Neutrophil (primary cell): ENCODE measurements at regions not wholly inside any gene's neighbourhood (a gene's known extent, or its start where the extent isn't known, plus 50 kb on each side); places are given as distances from the start of the nearest gene placed in this dataset.

ENCODE experiments used
- H3K27ac ChIP-seq: fragments of 200-600 bp; sonication (generic); 2 replicates; pipeline ENCODE4 v1.5.1; 2016; ENCODE audit warnings: mild to moderate bottlenecking, moderate library complexity
- H3K27me3 ChIP-seq: fragments of 200-600 bp; sonication (generic); 2 replicates; pipeline ENCODE4 v1.6.0; 2016; ENCODE audit warnings: mild to moderate bottlenecking
- H3K36me3 ChIP-seq: fragments of 200-600 bp; sonication (generic); 2 replicates; pipeline ENCODE4 v1.5.1; 2017
- H3K4me1 ChIP-seq, 2 experiments: fragments of 200-600 bp in 1 of 2; sonication (generic) in 1 of 2; 1 replicate in 1 of 2; 2 replicates in 1 of 2; pipeline versions ENCODE4 v1.5.1 to v1.6.1; 2013 to 2016; ENCODE audit warnings: low read depth in 1 of 2, low read length in 1 of 2, mild to moderate bottlenecking in 1 of 2, moderate library complexity in 1 of 2; ENCODE audit not compliant: control insufficient read depth in 1 of 2, insufficient read depth in 1 of 2
- H3K4me3 ChIP-seq, 2 experiments: fragments of 200-600 bp in 1 of 2; sonication (generic) in 1 of 2; 1 replicate in 1 of 2; 2 replicates in 1 of 2; pipeline ENCODE4 v1.5.1; 2013 to 2016; ENCODE audit warnings: low read depth in 1 of 2, low read length in 1 of 2, mild to moderate bottlenecking in 1 of 2, moderate library complexity in 1 of 2
- H3K9me3 ChIP-seq: fragments of 200-600 bp; sonication (generic); 2 replicates; pipeline ENCODE4 v1.5.1; 2016
- TF ChIP-seq, protein P1 (sequence below): fragments of 200-600 bp; sonication (generic); IDR thresholded peaks from 2 replicates; pipeline ENCODE4 v1.5.1; 2016; ENCODE audit warnings: antibody characterized with exemption

DNA sequence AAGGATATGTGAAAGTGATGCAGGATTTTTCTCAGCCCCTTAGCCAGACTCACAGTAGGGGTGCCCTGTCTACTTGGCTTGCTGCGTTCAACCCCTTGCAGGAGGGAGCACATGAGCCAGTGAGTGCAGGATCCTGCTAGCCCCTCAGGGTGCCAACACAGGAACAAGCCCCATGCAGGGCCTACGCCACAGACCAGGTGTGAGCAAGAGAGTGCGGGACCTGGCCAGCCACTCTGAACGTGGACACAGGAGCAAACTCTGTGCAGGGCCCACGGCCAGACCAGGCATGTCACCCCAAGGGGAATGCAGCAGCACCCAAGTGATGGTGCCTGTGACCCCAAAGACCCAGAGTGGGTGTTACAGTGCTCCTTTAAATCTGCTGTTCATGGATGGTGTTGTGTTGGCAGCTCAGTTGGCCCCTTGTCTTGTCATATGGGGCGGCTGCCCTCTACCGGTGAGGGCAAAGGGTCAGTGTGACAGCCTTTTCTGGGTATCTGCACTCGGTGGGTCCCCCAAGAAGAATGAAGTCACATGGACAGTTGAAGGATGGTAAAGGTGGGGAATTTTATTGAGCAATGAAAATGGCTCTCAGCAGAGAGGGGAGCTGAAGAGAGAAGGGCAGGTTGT, 188.4 kb upstream of the MAOA start:
- TF ChIP-seq, protein P1, sequence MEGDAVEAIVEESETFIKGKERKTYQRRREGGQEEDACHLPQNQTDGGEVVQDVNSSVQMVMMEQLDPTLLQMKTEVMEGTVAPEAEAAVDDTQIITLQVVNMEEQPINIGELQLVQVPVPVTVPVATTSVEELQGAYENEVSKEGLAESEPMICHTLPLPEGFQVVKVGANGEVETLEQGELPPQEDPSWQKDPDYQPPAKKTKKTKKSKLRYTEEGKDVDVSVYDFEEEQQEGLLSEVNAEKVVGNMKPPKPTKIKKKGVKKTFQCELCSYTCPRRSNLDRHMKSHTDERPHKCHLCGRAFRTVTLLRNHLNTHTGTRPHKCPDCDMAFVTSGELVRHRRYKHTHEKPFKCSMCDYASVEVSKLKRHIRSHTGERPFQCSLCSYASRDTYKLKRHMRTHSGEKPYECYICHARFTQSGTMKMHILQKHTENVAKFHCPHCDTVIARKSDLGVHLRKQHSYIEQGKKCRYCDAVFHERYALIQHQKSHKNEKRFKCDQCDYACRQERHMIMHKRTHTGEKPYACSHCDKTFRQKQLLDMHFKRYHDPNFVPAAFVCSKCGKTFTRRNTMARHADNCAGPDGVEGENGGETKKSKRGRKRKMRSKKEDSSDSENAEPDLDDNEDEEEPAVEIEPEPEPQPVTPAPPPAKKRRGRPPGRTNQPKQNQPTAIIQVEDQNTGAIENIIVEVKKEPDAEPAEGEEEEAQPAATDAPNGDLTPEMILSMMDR, result no peak
- no peak overlapping the region for H3K4me3 ChIP-seq
- no peaks in the 10 kb centered on the region for H3K36me3 ChIP-seq
- H3K27ac ChIP-seq, result no peak overlapping the region
- no peaks in the 10 kb centered on the region for H3K27me3 ChIP-seq
- no peaks in the 10 kb centered on the region for H3K9me3 ChIP-seq
- H3K4me1 ChIP-seq, result no peaks in the 10 kb centered on the region

DNA sequence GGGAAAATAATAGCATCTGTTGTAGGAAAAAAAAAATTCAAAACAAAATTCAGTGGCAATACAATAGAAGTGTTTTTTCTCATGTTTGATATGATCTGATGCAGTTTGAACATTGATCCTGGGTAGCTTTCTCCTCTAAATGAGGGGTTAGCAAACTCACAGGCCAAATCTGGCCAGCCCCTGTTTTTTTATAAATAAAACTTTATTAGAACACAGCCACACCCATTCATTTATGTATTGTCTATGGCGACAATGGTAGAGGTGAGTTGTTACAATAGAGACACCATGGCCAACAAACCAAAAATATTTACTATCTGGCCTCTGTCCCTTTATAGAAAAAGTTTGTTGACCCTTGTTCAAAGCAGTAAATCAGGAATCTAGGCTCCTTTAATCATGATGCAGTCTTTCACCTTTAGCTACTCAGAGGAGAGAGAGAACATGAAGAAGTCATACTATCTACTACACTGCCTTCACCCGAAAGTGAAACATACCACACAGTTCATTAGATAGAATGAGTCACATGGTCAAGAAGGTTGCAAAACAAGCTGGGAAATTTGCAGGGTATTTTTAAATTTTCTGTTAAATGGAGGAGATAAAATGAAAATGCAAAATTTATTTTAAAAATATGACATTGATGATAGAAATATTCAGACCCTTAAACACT, 186.6 kb upstream of the MAOA start:
- Histone ChIP-seq H3K27me3 (no peaks in the 10 kb centered on the region), H3K36me3 (no peaks in the 10 kb centered on the region), H3K4me1 (no peaks in the 10 kb centered on the region), H3K9me3 (no peaks in the 10 kb centered on the region), H3K4me3 (no peak overlapping the region), H3K27ac (no peak overlapping the region)
- TF ChIP-seq, protein P1, result no peak

DNA sequence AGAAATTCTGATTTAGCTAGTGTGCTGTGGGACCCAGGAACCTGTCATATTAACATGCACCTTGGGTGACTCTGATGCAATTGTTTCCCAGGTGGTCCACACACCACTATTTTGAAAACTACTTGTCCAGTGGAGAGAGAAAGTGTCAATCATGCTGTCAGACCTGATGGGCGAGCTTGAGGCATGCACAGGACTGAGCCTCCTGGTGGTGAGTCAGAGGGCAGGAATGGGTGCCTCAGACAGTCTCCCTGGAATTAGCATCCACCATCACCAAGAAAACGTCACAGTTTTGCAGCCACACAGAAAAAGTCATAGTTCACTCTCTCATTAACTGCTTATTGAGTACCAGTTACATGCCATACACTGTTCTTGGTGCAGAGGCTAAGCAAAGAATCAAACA, 181.8 kb upstream of the MAOA start:
- TF ChIP-seq, protein P1, result no peak
- no peak overlapping the region for H3K27ac ChIP-seq
- H3K9me3 ChIP-seq, result no peaks in the 10 kb centered on the region

DNA sequence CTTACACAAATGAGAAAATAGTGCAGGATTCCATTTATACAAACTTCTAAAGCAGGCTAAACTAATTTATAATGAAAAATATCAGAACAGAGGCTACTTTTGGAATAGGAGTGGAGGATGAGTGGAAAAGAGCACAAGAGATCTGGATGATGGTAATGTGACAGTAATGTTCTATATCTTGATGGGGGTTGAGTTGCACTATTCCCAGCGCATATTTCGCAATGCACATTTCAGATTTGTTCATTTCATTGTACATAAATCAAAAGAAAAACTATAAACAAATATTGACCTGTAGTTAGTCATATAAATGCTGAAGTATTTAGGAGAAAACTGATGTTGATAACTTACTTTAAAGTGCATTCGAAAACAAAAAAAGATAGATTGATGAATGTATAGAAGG, 177.0 kb upstream of the MAOA start:
- H3K27me3 ChIP-seq, result no peaks in the 10 kb centered on the region
- H3K9me3 ChIP-seq, result no peaks in the 10 kb centered on the region
- H3K36me3 ChIP-seq, result no peaks in the 10 kb centered on the region
- TF ChIP-seq, protein P1, result no peak
- H3K27ac ChIP-seq, result no peak overlapping the region
- H3K4me3 ChIP-seq, result no peak overlapping the region
- H3K4me1 ChIP-seq, result no peaks in the 10 kb centered on the region

More for the DNA sequence above, 181.8 kb upstream of the MAOA start:
- H3K36me3 ChIP-seq, result no peaks in the 10 kb centered on the region
- no peak overlapping the region for H3K4me3 ChIP-seq
- no peaks in the 10 kb centered on the region for H3K4me1 ChIP-seq
- no peaks in the 10 kb centered on the region for H3K27me3 ChIP-seq

DNA sequence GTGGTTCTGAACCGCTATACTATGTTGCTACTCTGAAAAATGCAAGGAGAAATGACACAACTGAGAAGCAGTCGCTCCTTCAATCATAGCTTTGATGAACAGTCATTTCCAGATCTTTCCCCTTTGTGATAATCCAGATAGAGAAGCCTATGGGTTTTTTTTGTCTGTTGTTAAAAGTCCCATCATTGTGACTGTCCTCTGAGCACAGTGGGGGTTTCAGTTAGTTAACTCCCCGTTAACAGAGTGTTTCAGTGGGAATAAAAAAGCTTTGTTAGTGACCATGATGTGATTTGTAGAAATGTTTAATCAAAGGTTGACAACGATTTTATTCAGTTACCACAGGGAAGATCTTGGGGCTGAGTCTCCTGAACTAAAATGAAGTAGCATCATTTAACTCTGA, 176.2 kb upstream of the MAOA start:
- TF ChIP-seq, protein P1, result no peak
- Histone ChIP-seq H3K9me3 (no peaks in the 10 kb centered on the region), H3K27ac (no peak overlapping the region), H3K36me3 (no peaks in the 10 kb centered on the region), H3K4me1 (no peaks in the 10 kb centered on the region), H3K4me3 (no peak overlapping the region), H3K27me3 (no peaks in the 10 kb centered on the region)
